Natural killer cell treated with Interleukin-12 subunit alpha and Interleukin-12 subunit beta and Interleukin-15 and Interleukin-18, amount 100 ng/mL, for 72 hours (primary cell): ENCODE measurements at regions not wholly inside any gene's neighbourhood (a gene's known extent, or its start where the extent isn't known, plus 50 kb on each side); places are given as distances from the start of the nearest gene placed in this dataset.
A peak's percentile ranks its signal among the peaks of the same experiment; 100 is the strongest.

Experiments used
- ATAC-seq, 2 donors: fragments of 150-1000 bp; cut with Tn5 transposase in 1 of 2; sonication (Bioruptor Pico), chemical (Tn5 transposase) in 1 of 2; 2 replicates each; pipeline ENCODE4 v1.10.0; 2021
- DNase-seq: peaks from one replicate; pipeline ENCODE4 v3.0.0; 2022; ENCODE audit warnings: low spot score
- H3K27ac Mint-ChIP-seq, 2 donors: 1 replicate in 1 of 2; 2 replicates in 1 of 2; pipeline ENCODE4 v1.8.0; 2022; ENCODE audit warnings: mixed read lengths in 2 of 2, mild to moderate bottlenecking in 1 of 2, moderate library complexity in 1 of 2
- H3K27me3 Mint-ChIP-seq, 2 donors: 1 replicate in 1 of 2; 2 replicates in 1 of 2; pipeline ENCODE4 v1.8.0; 2022; ENCODE audit warnings: mixed read lengths in 2 of 2
- H3K36me3 Mint-ChIP-seq: one replicate; pipeline ENCODE4 v1.8.0; 2022; ENCODE audit warnings: mixed read lengths
- H3K4me1 Mint-ChIP-seq, 2 donors: 1 replicate in 1 of 2; 2 replicates in 1 of 2; pipeline ENCODE4 v1.8.0; 2022; ENCODE audit warnings: low read depth in 2 of 2, mixed read lengths in 2 of 2, mild to moderate bottlenecking in 1 of 2
- H3K4me3 Mint-ChIP-seq: one replicate; pipeline ENCODE4 v1.8.0; 2022; ENCODE audit warnings: mixed read lengths
- H3K9me3 Mint-ChIP-seq: 2 replicates; pipeline ENCODE4 v1.8.0; 2022; ENCODE audit warnings: mixed read lengths

- H3K36me3 Mint-ChIP-seq, result no peaks in the 10 kb centered on the region
- no peak overlapping the region for H3K27ac Mint-ChIP-seq
- H3K4me1 Mint-ChIP-seq, result no peaks in the 10 kb centered on the region
- ATAC-seq, result no peak
- H3K4me3 Mint-ChIP-seq, result no peak overlapping the region
- DNase-seq, result no peak
- no peaks in the 10 kb centered on the region for H3K9me3 Mint-ChIP-seq
- peaks cover 19 to 34% of the 10 kb centered on the region in 2 donors for H3K27me3 Mint-ChIP-seq
These were observed 56.2 kb upstream of the TNPO1 start for GRCh38 chr5:72760259-72760658.

- H3K36me3 Mint-ChIP-seq, result no peaks in the 10 kb centered on the region
- H3K27ac Mint-ChIP-seq, result no peak overlapping the region
- H3K9me3 Mint-ChIP-seq, result no peaks in the 10 kb centered on the region
- no peaks in the 10 kb centered on the region for H3K4me1 Mint-ChIP-seq
- H3K27me3 Mint-ChIP-seq, result peaks cover 8 to 12% of the 10 kb centered on the region in 2 donors
- no peak overlapping the region for H3K4me3 Mint-ChIP-seq
- ATAC-seq (no peak), DNase-seq (no peak)
These were observed 63.6 kb upstream of the TNPO1 start for GRCh38 chr5:72752909-72753308.

- no peaks in the 10 kb centered on the region for H3K4me1 Mint-ChIP-seq
- ATAC-seq (no peak), DNase-seq (no peak)
- H3K9me3 Mint-ChIP-seq, result no peaks in the 10 kb centered on the region
- no peak overlapping the region for H3K4me3 Mint-ChIP-seq
- no peak overlapping the region for H3K27ac Mint-ChIP-seq
- H3K27me3 Mint-ChIP-seq, result peaks cover 11 to 31% of the 10 kb centered on the region in 2 donors
- no peaks in the 10 kb centered on the region for H3K36me3 Mint-ChIP-seq
These were observed 67.0 kb upstream of the TNPO1 start for GRCh38 chr5:72749362-72749997.

GRCh38 chr5:72747826-72748225 is 68.6 kb upstream of the TNPO1 start:
- no peaks in the 10 kb centered on the region for H3K4me1 Mint-ChIP-seq
- DNase-seq (no peak), ATAC-seq (no peak)
- no peak overlapping the region for H3K4me3 Mint-ChIP-seq
- H3K27me3 Mint-ChIP-seq, result peaks cover 11 to 40% of the 10 kb centered on the region in 2 donors
- H3K27ac Mint-ChIP-seq, result no peak overlapping the region
- no peaks in the 10 kb centered on the region for H3K36me3 Mint-ChIP-seq
- no peaks in the 10 kb centered on the region for H3K9me3 Mint-ChIP-seq

GRCh38 chr5:72746736-72747135 is 69.7 kb upstream of the TNPO1 start:
- no peak for DNase-seq
- H3K36me3 Mint-ChIP-seq, result no peaks in the 10 kb centered on the region
- no peak overlapping the region for H3K27ac Mint-ChIP-seq
- H3K4me3 Mint-ChIP-seq, result no peak overlapping the region
- ATAC-seq, result no peak
- no peaks in the 10 kb centered on the region for H3K9me3 Mint-ChIP-seq
- H3K27me3 Mint-ChIP-seq, result peaks cover 11 to 40% of the 10 kb centered on the region in 2 donors
- no peaks in the 10 kb centered on the region for H3K4me1 Mint-ChIP-seq

GRCh38 chr5:72744136-72744535 is 72.3 kb upstream of the TNPO1 start:
- Mint-ChIP-seq H3K27ac (no peak overlapping the region), H3K4me3 (no peak overlapping the region), H3K9me3 (no peaks in the 10 kb centered on the region), H3K27me3 (peaks cover 11 to 32% of the 10 kb centered on the region in 2 donors), H3K36me3 (no peaks in the 10 kb centered on the region), H3K4me1 (no peaks in the 10 kb centered on the region)
- no peak for DNase-seq
- ATAC-seq, result no peak

- DNase-seq (no peak), ATAC-seq (no peak)
- no peak overlapping the region for H3K27ac Mint-ChIP-seq
- H3K9me3 Mint-ChIP-seq, result no peaks in the 10 kb centered on the region
- peaks cover 13 to 44% of the 10 kb centered on the region in 2 donors for H3K27me3 Mint-ChIP-seq
- no peaks in the 10 kb centered on the region for H3K4me1 Mint-ChIP-seq
- no peaks in the 10 kb centered on the region for H3K36me3 Mint-ChIP-seq
- H3K4me3 Mint-ChIP-seq, result no peak overlapping the region
These were observed 74.7 kb upstream of the TNPO1 start for GRCh38 chr5:72741805-72742204.

- Mint-ChIP-seq H3K27me3 (peaks cover 13 to 25% of the 10 kb centered on the region in 2 donors), H3K4me1 (no peaks in the 10 kb centered on the region), H3K36me3 (no peaks in the 10 kb centered on the region), H3K4me3 (no peak overlapping the region), H3K27ac (no peak overlapping the region), H3K9me3 (no peaks in the 10 kb centered on the region)
- no peak for ATAC-seq
- no peak for DNase-seq
These were observed 82.7 kb upstream of the TNPO1 start for GRCh38 chr5:72733810-72734209.

GRCh38 chr5:72723581-72723980 is 92.9 kb upstream of the TNPO1 start:
- H3K36me3 Mint-ChIP-seq, result no peaks in the 10 kb centered on the region
- H3K9me3 Mint-ChIP-seq, result no peaks in the 10 kb centered on the region
- ATAC-seq (no peak), DNase-seq (no peak)
- H3K27me3 Mint-ChIP-seq, result peaks cover 8 to 25% of the 10 kb centered on the region in 2 donors
- no peaks in the 10 kb centered on the region for H3K4me1 Mint-ChIP-seq
- H3K4me3 Mint-ChIP-seq, result no peak overlapping the region
- H3K27ac Mint-ChIP-seq, result no peak overlapping the region

GRCh38 chr5:72722792-72723452 is 93.5 kb upstream of the TNPO1 start:
- no peaks in the 10 kb centered on the region for H3K4me1 Mint-ChIP-seq
- H3K27ac Mint-ChIP-seq, result no peak overlapping the region
- ATAC-seq (no peak), DNase-seq (no peak)
- H3K9me3 Mint-ChIP-seq, result no peaks in the 10 kb centered on the region
- H3K27me3 Mint-ChIP-seq, result peaks cover 8 to 25% of the 10 kb centered on the region in 2 donors
- H3K36me3 Mint-ChIP-seq, result no peaks in the 10 kb centered on the region
- H3K4me3 Mint-ChIP-seq, result no peak overlapping the region

- Mint-ChIP-seq H3K4me3 (no peak overlapping the region), H3K36me3 (no peaks in the 10 kb centered on the region), H3K4me1 (no peaks in the 10 kb centered on the region), H3K27me3 (peaks cover 6 to 21% of the 10 kb centered on the region in 2 donors), H3K27ac (no peak overlapping the region), H3K9me3 (no peaks in the 10 kb centered on the region)
- ATAC-seq (peak in 1 of 2 donors; percentile 36), DNase-seq (no peak)
These were observed 94.6 kb upstream of the TNPO1 start for GRCh38 chr5:72721844-72722243.

- Mint-ChIP-seq H3K4me1 (no peaks in the 10 kb centered on the region), H3K27me3 (peaks cover 9 to 25% of the 10 kb centered on the region in 2 donors), H3K4me3 (no peak overlapping the region), H3K36me3 (no peaks in the 10 kb centered on the region), H3K27ac (no peak overlapping the region), H3K9me3 (no peaks in the 10 kb centered on the region)
- DNase-seq (no peak), ATAC-seq (no peak)
These were observed 96.3 kb upstream of the TNPO1 start for GRCh38 chr5:72720205-72720604.

- Mint-ChIP-seq H3K9me3 (no peaks in the 10 kb centered on the region), H3K4me3 (no peak overlapping the region), H3K36me3 (no peaks in the 10 kb centered on the region), H3K27ac (no peak overlapping the region), H3K27me3 (peaks cover 24 to 32% of the 10 kb centered on the region in 2 donors), H3K4me1 (no peaks in the 10 kb centered on the region)
- no peak for DNase-seq
- no peak for ATAC-seq
These were observed 105.1 kb upstream of the TNPO1 start for GRCh38 chr5:72711351-72711750.

GRCh38 chr5:72709341-72709740 is 107.1 kb upstream of the TNPO1 start:
- Mint-ChIP-seq H3K27me3 (peaks cover 26 to 41% of the 10 kb centered on the region in 2 donors), H3K9me3 (no peaks in the 10 kb centered on the region), H3K36me3 (no peaks in the 10 kb centered on the region), H3K4me1 (no peaks in the 10 kb centered on the region), H3K4me3 (no peak overlapping the region), H3K27ac (no peak overlapping the region)
- ATAC-seq (peak in 1 of 2 donors; percentile 13), DNase-seq (no peak)
